ENCODE measurements at regions not wholly inside any gene's neighbourhood (a gene's known extent, or its start where the extent isn't known, plus 50 kb on each side); places are given as distances from the start of the nearest gene placed in this dataset.

- no peak for TF ChIP-seq POLR2AphosphoS5 (IDR thresholded peaks at IDR 0.05)
- TF ChIP-seq TAF1 (IDR thresholded peaks at IDR 0.05; ENCODE audit: low read depth) = no peak
- TF ChIP-seq CTCF (IDR thresholded peaks at IDR 0.05; ENCODE audit: poor library complexity, severe bottlenecking) = no peak
- TF ChIP-seq SMC3 (conservative IDR thresholded peaks at IDR 0.05; ENCODE audit: poor library complexity) = no peak
- TF ChIP-seq EZH2 (IDR thresholded peaks at IDR 0.05; ENCODE audit: borderline replicate concordance, insufficient read depth, low read length, poor library complexity, severe bottlenecking) = no peak
- TF ChIP-seq RAD21 (conservative IDR thresholded peaks at IDR 0.05) = no peak
These were observed 218.6 kb upstream of the FOXN3 start for GRCh38 chr14:89635615-89636014.

All from neural cell (in vitro differentiated cells).